Parathyroid adenoma (tissue), 2 donors: ENCODE measurements at regions not wholly inside any gene's neighbourhood (a gene's known extent, or its start where the extent isn't known, plus 50 kb on each side); places are given as distances from the start of the nearest gene placed in this dataset.

ENCODE experiments used
- H2AFZ ChIP-seq: fragments of 300-600 bp; sonication (generic); one replicate; pipeline ENCODE4 v1.7.0; 2017; ENCODE audit warnings: antibody characterized with exemption, mild to moderate bottlenecking
- H3K27ac ChIP-seq: fragments of 300-600 bp; sonication (generic); one replicate; pipeline ENCODE4 v1.7.0; 2017
- H3K27me3 ChIP-seq: fragments of 300-600 bp; sonication (generic); one replicate; pipeline ENCODE4 v1.7.0; 2017; ENCODE audit warnings: low read length; ENCODE audit not compliant: control insufficient read depth, insufficient read depth
- H3K36me3 ChIP-seq: fragments of 300-600 bp; sonication (generic); one replicate; pipeline ENCODE4 v1.7.0; 2017; ENCODE audit warnings: low read length; ENCODE audit not compliant: control insufficient read depth, insufficient read depth
- H3K4me1 ChIP-seq: fragments of 300-600 bp; sonication (generic); one replicate; pipeline ENCODE4 v1.7.0; 2017; ENCODE audit warnings: control low read depth
- H3K4me2 ChIP-seq: fragments of 300-600 bp; sonication (generic); one replicate; pipeline ENCODE4 v1.7.0; 2017; ENCODE audit warnings: low read length
- H3K4me3 ChIP-seq: fragments of 300-600 bp; sonication (generic); one replicate; pipeline ENCODE4 v1.7.0; 2017; ENCODE audit warnings: low read depth, low read length
- H3K79me2 ChIP-seq: fragments of 300-600 bp; sonication (generic); one replicate; pipeline ENCODE4 v1.7.0; 2017; ENCODE audit warnings: control low read depth
- H3K9ac ChIP-seq: fragments of 300-600 bp; sonication (generic); one replicate; pipeline ENCODE4 v1.7.0; 2017; ENCODE audit warnings: mild to moderate bottlenecking
- H3K9me3 ChIP-seq: fragments of 300-600 bp; sonication (generic); one replicate; pipeline ENCODE4 v1.7.0; 2017; ENCODE audit warnings: low read length; ENCODE audit not compliant: control insufficient read depth
- TF ChIP-seq, protein P1 (sequence below): fragments of 300-600 bp; sonication (generic); IDR thresholded peaks from one replicate; pipeline ENCODE4 v1.7.0; 2017; ENCODE audit warnings: antibody characterized with exemption, mild to moderate bottlenecking
- donor health status: primary hyperparathyroidism.

DNA sequence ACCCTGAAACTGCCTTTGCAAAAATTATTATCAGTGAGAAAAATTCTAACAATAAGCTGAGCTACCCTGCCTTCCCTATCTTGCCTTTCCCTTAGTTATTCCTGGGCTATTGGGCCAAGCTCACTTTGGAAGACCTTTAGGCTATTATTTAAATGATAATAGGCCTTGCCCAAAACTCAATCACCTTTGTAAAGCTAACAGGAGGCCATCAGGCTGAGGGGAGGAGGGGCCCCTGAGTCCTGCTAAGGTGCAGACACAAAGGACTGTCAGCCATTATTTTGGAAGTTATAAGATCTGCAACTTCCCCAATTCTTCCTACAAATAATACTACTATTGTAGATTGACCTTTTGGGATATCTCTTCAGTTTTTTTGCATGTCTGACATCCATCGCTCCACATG is 278.8 kb upstream of the DIAPH2 start:
- Histone ChIP-seq H3K9ac (no peak overlapping the region), H3K79me2 (no peaks in the 10 kb centered on the region), H3K27me3 (no peaks in the 10 kb centered on the region), H3K36me3 (no peaks in the 10 kb centered on the region), H3K4me3 (no peak overlapping the region), H3K27ac (no peak overlapping the region), H3K9me3 (no peaks in the 10 kb centered on the region), H2AFZ (peak overlapping the region; percentile 15), H3K4me2 (no peak overlapping the region), H3K4me1 (no peaks in the 10 kb centered on the region)
- TF ChIP-seq, protein P1, sequence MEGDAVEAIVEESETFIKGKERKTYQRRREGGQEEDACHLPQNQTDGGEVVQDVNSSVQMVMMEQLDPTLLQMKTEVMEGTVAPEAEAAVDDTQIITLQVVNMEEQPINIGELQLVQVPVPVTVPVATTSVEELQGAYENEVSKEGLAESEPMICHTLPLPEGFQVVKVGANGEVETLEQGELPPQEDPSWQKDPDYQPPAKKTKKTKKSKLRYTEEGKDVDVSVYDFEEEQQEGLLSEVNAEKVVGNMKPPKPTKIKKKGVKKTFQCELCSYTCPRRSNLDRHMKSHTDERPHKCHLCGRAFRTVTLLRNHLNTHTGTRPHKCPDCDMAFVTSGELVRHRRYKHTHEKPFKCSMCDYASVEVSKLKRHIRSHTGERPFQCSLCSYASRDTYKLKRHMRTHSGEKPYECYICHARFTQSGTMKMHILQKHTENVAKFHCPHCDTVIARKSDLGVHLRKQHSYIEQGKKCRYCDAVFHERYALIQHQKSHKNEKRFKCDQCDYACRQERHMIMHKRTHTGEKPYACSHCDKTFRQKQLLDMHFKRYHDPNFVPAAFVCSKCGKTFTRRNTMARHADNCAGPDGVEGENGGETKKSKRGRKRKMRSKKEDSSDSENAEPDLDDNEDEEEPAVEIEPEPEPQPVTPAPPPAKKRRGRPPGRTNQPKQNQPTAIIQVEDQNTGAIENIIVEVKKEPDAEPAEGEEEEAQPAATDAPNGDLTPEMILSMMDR: no peak

DNA sequence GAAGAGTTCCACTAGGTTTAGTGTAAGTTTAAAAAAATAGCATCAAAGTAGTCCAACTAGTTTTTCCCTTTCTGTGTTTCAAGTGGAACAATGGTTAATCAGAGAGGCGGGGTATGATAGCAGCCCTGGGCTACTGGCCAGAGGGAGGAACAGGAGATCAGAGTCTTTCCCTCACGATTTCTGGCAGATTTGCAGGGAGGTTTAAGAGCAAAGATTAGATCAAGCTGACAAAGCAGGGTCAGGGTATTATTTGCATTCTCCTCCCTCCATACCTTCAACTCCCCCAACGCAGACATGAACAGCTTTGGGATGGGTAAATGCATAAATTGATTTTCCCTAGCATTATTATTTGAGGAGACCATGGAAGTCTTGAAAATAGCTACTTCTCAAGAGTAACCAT is 277.6 kb upstream of the DIAPH2 start:
- Histone ChIP-seq H3K79me2 (no peaks in the 10 kb centered on the region), H3K27me3 (no peaks in the 10 kb centered on the region), H3K9me3 (no peaks in the 10 kb centered on the region), H3K4me1 (no peaks in the 10 kb centered on the region), H3K4me2 (peak overlapping the region; percentile 38), H3K36me3 (no peaks in the 10 kb centered on the region), H3K9ac (no peak overlapping the region), H2AFZ (peak overlapping the region; percentile 34), H3K4me3 (no peak overlapping the region), H3K27ac (peak overlapping the region; percentile 52)
- TF ChIP-seq, protein P1: no peak

DNA sequence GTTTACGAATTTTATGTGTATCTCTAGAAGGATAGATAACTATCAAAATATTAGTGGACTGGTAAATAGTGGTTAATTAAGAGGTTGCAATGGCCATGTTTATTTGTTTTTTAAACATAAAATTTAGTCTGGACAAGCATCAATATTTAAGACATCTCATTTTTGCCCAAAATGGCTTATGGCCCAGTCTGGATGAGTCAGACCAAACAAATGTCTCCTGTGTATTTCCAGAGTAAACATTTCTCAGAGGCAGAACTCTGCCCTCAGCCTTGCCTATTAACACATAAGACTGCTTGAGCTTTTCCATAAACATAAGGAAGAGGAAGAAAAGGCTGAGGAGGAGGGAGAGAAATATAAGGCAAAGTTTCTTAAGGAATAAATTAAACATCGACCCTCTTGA is 277.1 kb upstream of the DIAPH2 start:
- no peak overlapping the region for H3K4me2 ChIP-seq
- no peaks in the 10 kb centered on the region for H3K27me3 ChIP-seq
- no peak overlapping the region for H3K4me3 ChIP-seq
- peak overlapping the region; percentile 34 for H2AFZ ChIP-seq
- TF ChIP-seq, protein P1: no peak
- no peak overlapping the region for H3K9ac ChIP-seq
- no peaks in the 10 kb centered on the region for H3K9me3 ChIP-seq
- H3K4me1 ChIP-seq: no peaks in the 10 kb centered on the region
- H3K27ac ChIP-seq: peak overlapping the region; percentile 52
- no peaks in the 10 kb centered on the region for H3K36me3 ChIP-seq
- no peaks in the 10 kb centered on the region for H3K79me2 ChIP-seq

DNA sequence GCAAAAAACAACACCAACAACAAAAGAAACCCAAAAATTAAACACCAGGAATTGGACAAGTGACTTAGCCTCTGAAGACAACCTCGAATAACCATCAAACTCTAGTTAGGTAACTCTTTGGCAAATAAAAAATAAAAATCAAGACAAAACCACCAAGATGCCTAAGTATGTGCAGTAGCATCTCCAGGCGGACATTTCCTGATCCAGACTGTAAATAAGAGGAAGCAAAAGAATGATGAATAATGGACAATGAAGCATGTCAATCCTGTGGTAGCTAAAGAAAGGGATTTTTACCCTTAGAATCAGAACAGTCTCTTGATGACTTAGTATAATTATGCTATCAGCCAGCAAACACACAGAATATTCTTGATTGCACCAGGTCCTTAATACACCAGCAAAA is 276.7 kb upstream of the DIAPH2 start:
- no peaks in the 10 kb centered on the region for H3K9me3 ChIP-seq
- no peak overlapping the region for H3K4me2 ChIP-seq
- no peak overlapping the region for H3K4me3 ChIP-seq
- peak overlapping the region; percentile 34 for H2AFZ ChIP-seq
- no peaks in the 10 kb centered on the region for H3K79me2 ChIP-seq
- no peaks in the 10 kb centered on the region for H3K27me3 ChIP-seq
- H3K4me1 ChIP-seq: no peaks in the 10 kb centered on the region
- H3K9ac ChIP-seq: no peak overlapping the region
- TF ChIP-seq, protein P1: no peak
- peak overlapping the region; percentile 52 for H3K27ac ChIP-seq
- H3K36me3 ChIP-seq: no peaks in the 10 kb centered on the region

DNA sequence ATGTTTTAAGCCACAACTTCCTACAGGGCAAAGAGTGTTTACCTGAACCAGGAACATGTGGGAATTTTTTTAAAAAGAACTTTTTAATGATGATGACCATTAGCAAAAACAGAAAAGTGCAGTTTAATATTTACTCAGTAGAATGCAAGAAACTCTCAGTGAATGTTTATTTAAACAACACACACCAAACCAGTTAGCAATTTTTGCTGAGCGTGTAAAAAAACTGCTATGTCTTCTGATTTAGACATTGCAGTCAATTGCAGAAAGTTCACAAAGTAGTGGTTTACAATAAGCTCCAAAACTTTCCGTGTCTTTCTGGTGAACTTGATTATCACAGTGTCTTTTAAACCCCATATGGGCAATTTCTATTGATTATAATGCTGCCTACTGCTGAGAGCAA is 273.7 kb upstream of the DIAPH2 start:
- Histone ChIP-seq H3K27ac (no peak overlapping the region), H3K9ac (no peak overlapping the region), H3K79me2 (no peaks in the 10 kb centered on the region), H3K9me3 (no peaks in the 10 kb centered on the region), H2AFZ (no peak overlapping the region), H3K27me3 (no peaks in the 10 kb centered on the region), H3K4me3 (no peak overlapping the region), H3K4me2 (no peak overlapping the region), H3K4me1 (no peaks in the 10 kb centered on the region), H3K36me3 (no peaks in the 10 kb centered on the region)
- TF ChIP-seq, protein P1: no peak
